ENCODE measurements at regions not wholly inside any gene's neighbourhood (a gene's known extent, or its start where the extent isn't known, plus 50 kb on each side); places are given as distances from the start of the nearest gene placed in this dataset.
"Not testable (repeated sequence)": the region's sequence is repeated elsewhere in the genome, so short reads cannot be mapped to it uniquely, and the experiment has no call there.

GRCh38 chr7:109616551-109617069, 1046.9 kb downstream of the DNAJB9 start:
- no peak for DNase-seq (ENCODE audit: low read depth in 2 of 2)

- no peak for DNase-seq (ENCODE audit: low read depth in 2 of 2)
Observed at GRCh38 chr7:109622320-109622719, 1052.6 kb downstream of the DNAJB9 start.

- DNase-seq (ENCODE audit: low read depth in 2 of 2) = not testable (repeated sequence)
Observed at GRCh38 chr7:109632890-109633289, 1063.2 kb downstream of the DNAJB9 start.

- DNase-seq (ENCODE audit: low read depth in 2 of 2) = no peak
Observed at GRCh38 chr7:109635374-109635773, 1065.7 kb downstream of the DNAJB9 start.

GRCh38 chr7:109637428-109637990, 1067.8 kb downstream of the DNAJB9 start:
- no peak for DNase-seq (ENCODE audit: low read depth in 2 of 2)

- DNase-seq (ENCODE audit: low read depth in 2 of 2) = no peak
Observed at GRCh38 chr7:109638321-109638720, 1068.6 kb downstream of the DNAJB9 start.

GRCh38 chr7:109639561-109639960, 1069.9 kb downstream of the DNAJB9 start:
- DNase-seq (ENCODE audit: low read depth in 2 of 2) = no peak

GRCh38 chr7:109641445-109641844, 1071.8 kb downstream of the DNAJB9 start:
- DNase-seq (ENCODE audit: low read depth in 2 of 2) = no peak

GRCh38 chr7:109646124-109646523, 1076.5 kb downstream of the DNAJB9 start:
- DNase-seq (ENCODE audit: low read depth in 2 of 2) = no peak

GRCh38 chr7:109646594-109646993, 1076.9 kb downstream of the DNAJB9 start:
- DNase-seq (ENCODE audit: low read depth in 2 of 2) = not testable (repeated sequence)

GRCh38 chr7:109647263-109647662, 1077.6 kb downstream of the DNAJB9 start:
- not testable (repeated sequence) for DNase-seq (ENCODE audit: low read depth in 2 of 2)

- DNase-seq (ENCODE audit: low read depth in 2 of 2) = no peak
Observed at GRCh38 chr7:109659261-109659660, 1089.6 kb downstream of the DNAJB9 start.

- no peak for DNase-seq (ENCODE audit: low read depth in 2 of 2)
Observed at GRCh38 chr7:109660401-109660800, 1090.7 kb downstream of the DNAJB9 start.

- DNase-seq (ENCODE audit: low read depth in 2 of 2) = no peak
Observed at GRCh38 chr7:109663806-109664205, 1094.1 kb downstream of the DNAJB9 start.

GRCh38 chr7:109687269-109687668, 1117.6 kb downstream of the DNAJB9 start:
- not testable (repeated sequence) for DNase-seq (ENCODE audit: low read depth in 2 of 2)

- not testable (repeated sequence) for DNase-seq (ENCODE audit: low read depth in 2 of 2)
Observed at GRCh38 chr7:109692613-109693012, 1122.9 kb downstream of the DNAJB9 start.

- DNase-seq (ENCODE audit: low read depth in 2 of 2) = no peak
Observed at GRCh38 chr7:109694149-109695071, 1124.7 kb downstream of the DNAJB9 start.

- no peak for DNase-seq (ENCODE audit: low read depth in 2 of 2)
Observed at GRCh38 chr7:109695419-109695818, 1125.7 kb downstream of the DNAJB9 start.

- no peak for DNase-seq (ENCODE audit: low read depth in 2 of 2)
Observed at GRCh38 chr7:109696723-109697122, 1127.0 kb downstream of the DNAJB9 start.

GRCh38 chr7:109699661-109700060, 1130.0 kb downstream of the DNAJB9 start:
- no peak for DNase-seq (ENCODE audit: low read depth in 2 of 2)

GRCh38 chr7:109713366-109713765, 1143.7 kb downstream of the DNAJB9 start:
- DNase-seq (ENCODE audit: low read depth in 2 of 2) = no peak

GRCh38 chr7:109719359-109719758, 1149.7 kb downstream of the DNAJB9 start:
- not testable (repeated sequence) for DNase-seq (ENCODE audit: low read depth in 2 of 2)

GRCh38 chr7:109734601-109735000, 1164.9 kb downstream of the DNAJB9 start:
- DNase-seq (ENCODE audit: low read depth in 2 of 2) = no peak
